Astrocyte (in vitro differentiated cells and primary cell): ENCODE measurements at regions not wholly inside any gene's neighbourhood (a gene's known extent, or its start where the extent isn't known, plus 50 kb on each side); places are given as distances from the start of the nearest gene placed in this dataset.

Experiments
- DNase-seq: peaks from one replicate; pipeline ENCODE4 v3.0.0-alpha.2; 2010; ENCODE audit warnings: low read depth
- FAIRE-seq: peaks from 2 replicates; lab custom pipeline; 2011; peaks lifted over from hg19 to GRCh38; lab: Jason Lieb, UNC
- H2AFZ ChIP-seq: 2 replicates; pipeline ENCODE4 v1.6.0; 2012; ENCODE audit warnings: low read depth, low read length, inconsistent platforms
- H3K27ac ChIP-seq: 2 replicates; pipeline ENCODE4 v1.5.1; 2011; ENCODE audit warnings: low read depth, low read length, inconsistent platforms
- H3K27me3 ChIP-seq: 2 replicates; pipeline ENCODE4 v1.6.0; 2011; ENCODE audit warnings: low read length, inconsistent platforms; ENCODE audit not compliant: insufficient read depth
- H3K36me3 ChIP-seq: 2 replicates; pipeline ENCODE4 v1.5.1; 2011; ENCODE audit warnings: low read length, inconsistent platforms; ENCODE audit not compliant: insufficient read depth
- H3K4me1 ChIP-seq: 2 replicates; pipeline ENCODE4 v1.5.1; 2011; ENCODE audit warnings: low read length, inconsistent platforms; ENCODE audit not compliant: insufficient read depth
- H3K4me2 ChIP-seq: 2 replicates; pipeline ENCODE4 v1.6.0; 2012; ENCODE audit warnings: low read length, inconsistent platforms
- H3K4me3 ChIP-seq: 2 replicates; pipeline ENCODE4 v1.5.1; 2011; ENCODE audit warnings: low read depth, mild to moderate bottlenecking, low read length, inconsistent platforms; ENCODE audit not compliant: insufficient read depth
- H3K79me2 ChIP-seq: 2 replicates; pipeline ENCODE4 v1.6.0; 2012; ENCODE audit warnings: mild to moderate bottlenecking, low read length, inconsistent platforms; ENCODE audit not compliant: insufficient read depth
- H3K9ac ChIP-seq: 2 replicates; pipeline ENCODE4 v1.6.0; 2012; ENCODE audit warnings: mild to moderate bottlenecking, low read length, inconsistent platforms
- H3K9me3 ChIP-seq: 2 replicates; pipeline ENCODE4 v1.5.1; 2012; ENCODE audit warnings: low read depth, mild to moderate bottlenecking, low read length, inconsistent platforms; ENCODE audit not compliant: insufficient read depth
- H4K20me1 ChIP-seq: 2 replicates; pipeline ENCODE4 v1.6.0; 2012; ENCODE audit warnings: low read length, inconsistent platforms; ENCODE audit not compliant: insufficient read depth
- H3K27ac Mint-ChIP-seq: one replicate; pipeline ENCODE4 v1.8.0; 2021; ENCODE audit warnings: mild to moderate bottlenecking, mixed read lengths; ENCODE audit not compliant: unreplicated experiment
- H3K27me3 Mint-ChIP-seq: one replicate; pipeline ENCODE4 v1.8.0; 2021; ENCODE audit warnings: low read depth, mixed read lengths; ENCODE audit not compliant: unreplicated experiment
- H3K36me3 Mint-ChIP-seq: one replicate; pipeline ENCODE4 v1.8.0; 2021; ENCODE audit warnings: low read depth, mixed read lengths; ENCODE audit not compliant: unreplicated experiment
- H3K4me1 Mint-ChIP-seq: one replicate; pipeline ENCODE4 v1.8.0; 2021; ENCODE audit warnings: low read depth, mixed read lengths; ENCODE audit not compliant: unreplicated experiment
- H3K4me3 Mint-ChIP-seq: one replicate; pipeline ENCODE4 v1.8.0; 2021; ENCODE audit warnings: mild to moderate bottlenecking, moderate library complexity, mixed read lengths; ENCODE audit not compliant: unreplicated experiment
- H3K9me3 Mint-ChIP-seq: one replicate; pipeline ENCODE4 v1.8.0; 2021; ENCODE audit warnings: mild to moderate bottlenecking, mixed read lengths; ENCODE audit not compliant: unreplicated experiment
- CTCF ChIP-seq: IDR thresholded peaks from 2 replicates; pipeline ENCODE4 v1.5.1; 2011; ENCODE audit warnings: low read depth, mild to moderate bottlenecking, inconsistent platforms, low read length, moderate library complexity; ENCODE audit not compliant: insufficient read depth
- EZH2 ChIP-seq: IDR thresholded peaks from 2 replicates; pipeline ENCODE4 v1.6.1; 2012; ENCODE audit warnings: mild to moderate bottlenecking, low read length, inconsistent platforms; ENCODE audit not compliant: insufficient read depth

DNA sequence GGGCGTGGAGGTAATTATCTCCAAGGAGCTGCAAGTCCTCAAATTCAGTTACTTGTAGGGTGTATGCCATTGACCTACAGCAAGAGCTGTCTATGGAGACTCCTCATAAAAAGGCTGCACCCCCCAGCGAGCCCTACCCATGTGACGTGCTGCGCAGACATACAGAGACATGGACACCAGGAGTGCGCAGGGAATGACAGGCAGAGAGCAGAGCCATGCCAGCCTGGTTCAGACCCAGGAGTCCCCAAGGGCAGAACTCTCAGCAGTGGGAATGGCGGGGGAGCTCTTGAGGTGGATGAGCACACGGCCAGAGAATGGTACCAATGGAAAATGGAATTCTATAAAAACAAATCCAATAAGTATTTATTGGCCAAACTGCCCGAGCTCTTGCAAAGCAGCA is 310.1 kb downstream of the MYCN start:
- Mint-ChIP-seq H3K27ac (no peak overlapping the region), H3K4me3 (no peak overlapping the region), H3K9me3 (peaks cover 7% of the 10 kb centered on the region), H3K27me3 (peaks cover 29% of the 10 kb centered on the region), H3K4me1 (no peaks in the 10 kb centered on the region), H3K36me3 (no peaks in the 10 kb centered on the region)
- Histone ChIP-seq H3K9ac (no peak overlapping the region), H4K20me1 (no peaks in the 10 kb centered on the region), H2AFZ (no peak overlapping the region), H3K4me2 (no peak overlapping the region), H3K27me3 (no peaks in the 10 kb centered on the region), H3K36me3 (no peaks in the 10 kb centered on the region), H3K9me3 (no peaks in the 10 kb centered on the region), H3K4me1 (no peaks in the 10 kb centered on the region), H3K79me2 (no peaks in the 10 kb centered on the region), H3K27ac (no peak overlapping the region), H3K4me3 (no peak overlapping the region)
- no peak for DNase-seq
- no peak for TF ChIP-seq EZH2
- FAIRE-seq: no peak

DNA sequence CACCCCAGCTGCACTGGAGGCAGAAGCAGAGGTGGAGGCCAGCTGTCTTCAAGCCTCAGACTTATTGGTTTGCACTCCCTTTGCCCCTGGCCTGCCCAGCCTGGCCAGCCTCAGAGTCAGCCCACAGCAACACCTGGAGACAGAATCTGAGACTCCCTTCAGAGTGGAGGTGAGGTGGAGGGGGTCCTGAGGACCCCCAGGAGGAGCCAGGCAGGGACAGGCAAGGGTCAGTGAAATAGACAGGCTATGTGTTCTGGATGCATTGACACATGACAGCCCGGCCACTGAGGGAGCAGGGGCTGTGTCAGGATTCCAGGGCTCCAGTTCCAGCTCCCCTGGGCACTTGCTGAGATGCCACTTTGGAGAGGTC is 309.7 kb downstream of the MYCN start:
- TF ChIP-seq EZH2 (no peak), CTCF (no peak)
- Histone ChIP-seq H4K20me1 (no peaks in the 10 kb centered on the region), H3K4me2 (no peak overlapping the region), H3K79me2 (no peaks in the 10 kb centered on the region), H3K9me3 (peaks cover 2% of the 10 kb centered on the region), H3K27me3 (no peaks in the 10 kb centered on the region), H3K27ac (no peak overlapping the region), H3K4me3 (no peak overlapping the region), H3K36me3 (no peaks in the 10 kb centered on the region), H2AFZ (no peak overlapping the region), H3K4me1 (no peaks in the 10 kb centered on the region), H3K9ac (no peak overlapping the region)
- Mint-ChIP-seq H3K9me3 (peaks cover 7% of the 10 kb centered on the region), H3K36me3 (no peaks in the 10 kb centered on the region), H3K27me3 (peaks cover 33% of the 10 kb centered on the region), H3K4me3 (no peak overlapping the region), H3K4me1 (no peaks in the 10 kb centered on the region), H3K27ac (no peak overlapping the region)
- no peak for FAIRE-seq
- DNase-seq: no peak

DNA sequence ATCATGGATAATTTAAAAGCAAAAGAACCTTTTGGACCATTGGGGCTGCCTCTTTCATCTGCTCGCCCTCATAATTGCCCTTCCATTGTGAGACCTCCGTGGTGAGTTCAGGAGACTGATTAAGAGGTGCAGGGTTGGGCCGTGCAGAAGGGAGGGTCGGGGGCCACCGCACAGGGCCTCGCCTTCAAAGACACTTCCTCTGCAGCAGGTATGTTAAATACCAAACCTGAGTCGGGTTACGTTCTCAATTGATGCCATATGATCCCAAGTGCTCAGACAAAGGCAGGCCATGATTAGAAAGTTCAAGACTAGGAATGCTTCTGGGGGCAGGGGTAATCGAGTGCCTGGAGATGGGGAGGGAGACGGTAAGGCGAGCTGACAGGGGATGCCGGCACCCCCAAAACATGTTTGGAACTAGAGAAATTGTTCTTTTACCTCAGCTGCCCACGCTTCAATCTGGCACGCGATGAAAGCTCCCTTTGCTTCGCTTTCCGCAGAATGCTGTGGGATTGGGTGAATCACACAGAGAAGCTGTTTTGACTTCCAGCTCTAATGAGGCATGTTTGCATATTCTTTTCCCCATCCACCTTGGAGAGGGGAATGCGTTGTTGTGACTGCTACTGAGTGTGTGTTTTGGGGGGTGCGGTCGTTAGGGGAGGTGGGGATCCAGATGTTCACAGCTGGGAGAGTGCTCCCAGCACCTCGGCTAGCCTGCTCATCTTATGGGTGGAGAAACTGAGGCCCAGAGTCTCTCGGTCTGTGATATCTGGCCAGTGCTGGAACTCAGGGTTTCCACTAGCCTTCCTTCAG is 309.1 kb downstream of the MYCN start:
- Histone ChIP-seq H2AFZ (no peak overlapping the region), H4K20me1 (no peaks in the 10 kb centered on the region), H3K4me2 (no peak overlapping the region), H3K4me1 (no peaks in the 10 kb centered on the region), H3K27me3 (no peaks in the 10 kb centered on the region), H3K79me2 (no peaks in the 10 kb centered on the region), H3K4me3 (no peak overlapping the region), H3K27ac (no peak overlapping the region), H3K9me3 (peaks cover 5% of the 10 kb centered on the region), H3K36me3 (no peaks in the 10 kb centered on the region), H3K9ac (no peak overlapping the region)
- TF ChIP-seq EZH2: no peak
- TF ChIP-seq CTCF: no peak
- Mint-ChIP-seq H3K4me3 (no peak overlapping the region), H3K4me1 (no peaks in the 10 kb centered on the region), H3K27ac (no peak overlapping the region), H3K9me3 (peaks cover 5% of the 10 kb centered on the region), H3K27me3 (peaks cover 36% of the 10 kb centered on the region), H3K36me3 (no peaks in the 10 kb centered on the region)
- FAIRE-seq: no peak
- no peak for DNase-seq
